CD4-positive, alpha-beta T cell treated with Interleukin-15 for 4 hours (primary cell): ENCODE measurements at regions not wholly inside any gene's neighbourhood (a gene's known extent, or its start where the extent isn't known, plus 50 kb on each side); places are given as distances from the start of the nearest gene placed in this dataset.

ENCODE experiments used
- DNase-seq: peaks from one replicate; pipeline ENCODE4 v3.0.0-alpha.2; 2020; ENCODE audit warnings: low spot score

GRCh38 chr20:12289465-12289864, 371.8 kb downstream of the BTBD3 start:
- no peak for DNase-seq

- DNase-seq, result no peak
Observed at GRCh38 chr20:12291386-12291785, 373.7 kb downstream of the BTBD3 start.

GRCh38 chr20:12293900-12294299, 376.2 kb downstream of the BTBD3 start:
- DNase-seq, result no peak

GRCh38 chr20:12294678-12295077, 377.0 kb downstream of the BTBD3 start:
- DNase-seq, result no peak

GRCh38 chr20:12305188-12305950, 387.7 kb downstream of the BTBD3 start:
- DNase-seq, result no peak

GRCh38 chr20:12306107-12306506, 388.4 kb downstream of the BTBD3 start:
- no peak for DNase-seq

GRCh38 chr20:12311094-12311865, 393.6 kb downstream of the BTBD3 start:
- DNase-seq, result no peak

GRCh38 chr20:12315652-12316051, 398.0 kb downstream of the BTBD3 start:
- no peak for DNase-seq

GRCh38 chr20:12316794-12317193, 399.1 kb downstream of the BTBD3 start:
- no peak for DNase-seq

GRCh38 chr20:12317433-12317832, 399.7 kb downstream of the BTBD3 start:
- DNase-seq, result no peak

GRCh38 chr20:12318043-12318442, 400.4 kb downstream of the BTBD3 start:
- no peak for DNase-seq

GRCh38 chr20:12321736-12322135, 404.0 kb downstream of the BTBD3 start:
- DNase-seq, result no peak

GRCh38 chr20:12327205-12327604, 409.5 kb downstream of the BTBD3 start:
- DNase-seq, result no peak

GRCh38 chr20:12331236-12331635, 413.5 kb downstream of the BTBD3 start:
- DNase-seq, result no peak

- no peak for DNase-seq
Observed at GRCh38 chr20:12337601-12338000, 419.9 kb downstream of the BTBD3 start.

- no peak for DNase-seq
Observed at GRCh38 chr20:12345978-12346377, 428.3 kb downstream of the BTBD3 start.

GRCh38 chr20:12353842-12354241, 436.1 kb downstream of the BTBD3 start:
- no peak for DNase-seq

GRCh38 chr20:12354725-12355124, 437.0 kb downstream of the BTBD3 start:
- no peak for DNase-seq

- no peak for DNase-seq
Observed at GRCh38 chr20:12355185-12355584, 437.5 kb downstream of the BTBD3 start.

- no peak for DNase-seq
Observed at GRCh38 chr20:12358006-12358654, 440.4 kb downstream of the BTBD3 start.

- no peak for DNase-seq
Observed at GRCh38 chr20:12358655-12359009, 440.9 kb downstream of the BTBD3 start.

- DNase-seq, result no peak
Observed at GRCh38 chr20:12371990-12372389, 454.3 kb downstream of the BTBD3 start.

GRCh38 chr20:12372557-12372956, 454.9 kb downstream of the BTBD3 start:
- no peak for DNase-seq
